Fibroblast of lung (primary cell): ENCODE measurements at regions not wholly inside any gene's neighbourhood (a gene's known extent, or its start where the extent isn't known, plus 50 kb on each side); places are given as distances from the start of the nearest gene placed in this dataset.

Source experiments
- DNase-seq, 2 donors: peaks; one replicate each; pipeline versions ENCODE4 v3.0.0 to v3.0.0-alpha.2; 2010; ENCODE audit warnings: low read depth in 2 of 2
- H2AFZ ChIP-seq: 2 replicates; pipeline ENCODE4 v1.5.1; 2012; ENCODE audit warnings: low read length, control low read depth, inconsistent platforms
- H3K27ac ChIP-seq: 2 replicates; pipeline ENCODE4 v1.5.1; 2011; ENCODE audit warnings: low read length, control low read depth; ENCODE audit not compliant: insufficient read depth
- H3K27me3 ChIP-seq: 2 replicates; pipeline ENCODE4 v1.5.1; 2011; ENCODE audit warnings: mild to moderate bottlenecking, low read length; ENCODE audit not compliant: control insufficient read depth, insufficient read depth
- H3K36me3 ChIP-seq: 2 replicates; pipeline ENCODE4 v1.5.1; 2011; ENCODE audit warnings: low read length; ENCODE audit not compliant: control insufficient read depth, insufficient read depth
- H3K4me1 ChIP-seq: 2 replicates; pipeline ENCODE4 v1.5.1; 2011; ENCODE audit warnings: low read length; ENCODE audit not compliant: control insufficient read depth, insufficient read depth; ENCODE audit errors: extremely low read depth
- H3K4me2 ChIP-seq: 2 replicates; pipeline ENCODE4 v1.5.1; 2011; ENCODE audit warnings: low read length, control low read depth; ENCODE audit not compliant: insufficient read depth; ENCODE audit errors: extremely low read depth
- H3K4me3 ChIP-seq, 4 experiments: fragments of 200-600 bp in 1 of 4; sonication (generic) in 1 of 4; replicated peaks in 1 of 4; 2 replicates each; pipeline ENCODE4 v1.5.1; 2011 to 2016; ENCODE audit warnings: low read length in 4 of 4, low read depth in 3 of 4, mild to moderate bottlenecking in 3 of 4, control low read depth in 2 of 4, inconsistent platforms in 1 of 4, mixed read lengths in 1 of 4; ENCODE audit not compliant: insufficient read depth in 1 of 4; ENCODE audit errors: control extremely low read depth in 1 of 4
- H3K79me2 ChIP-seq: 2 replicates; pipeline ENCODE4 v1.5.1; 2012; ENCODE audit warnings: mild to moderate bottlenecking, low read length, inconsistent platforms; ENCODE audit not compliant: control insufficient read depth, insufficient read depth
- H3K9ac ChIP-seq: 2 replicates; pipeline ENCODE4 v1.5.1; 2011; ENCODE audit warnings: mild to moderate bottlenecking, low read length, control low read depth; ENCODE audit not compliant: insufficient read depth
- H3K9me3 ChIP-seq: 2 replicates; pipeline ENCODE4 v1.5.1; 2012; ENCODE audit warnings: low read depth, low read length; ENCODE audit not compliant: control insufficient read depth, insufficient read depth
- H4K20me1 ChIP-seq: 2 replicates; pipeline ENCODE4 v1.5.1; 2011; ENCODE audit warnings: low read length; ENCODE audit not compliant: control insufficient read depth, insufficient read depth; ENCODE audit errors: extremely low read depth
- EZH2 ChIP-seq: IDR thresholded peaks from 2 replicates; pipeline ENCODE4 v1.5.1; 2012; ENCODE audit warnings: low read length, control low read depth, mild to moderate bottlenecking; ENCODE audit errors: missing control alignments
- TF ChIP-seq, protein P1 (sequence below), 2 donors: IDR thresholded peaks in 1 of 2; conservative IDR thresholded peaks in 1 of 2; 1 replicate in 1 of 2; 2 replicates in 1 of 2; pipeline ENCODE4 v1.5.1; 2011 to 2012; ENCODE audit warnings: low read length in 2 of 2, control low read depth in 1 of 2, inconsistent platforms in 1 of 2, low read depth in 1 of 2, mild to moderate bottlenecking in 1 of 2

DNA sequence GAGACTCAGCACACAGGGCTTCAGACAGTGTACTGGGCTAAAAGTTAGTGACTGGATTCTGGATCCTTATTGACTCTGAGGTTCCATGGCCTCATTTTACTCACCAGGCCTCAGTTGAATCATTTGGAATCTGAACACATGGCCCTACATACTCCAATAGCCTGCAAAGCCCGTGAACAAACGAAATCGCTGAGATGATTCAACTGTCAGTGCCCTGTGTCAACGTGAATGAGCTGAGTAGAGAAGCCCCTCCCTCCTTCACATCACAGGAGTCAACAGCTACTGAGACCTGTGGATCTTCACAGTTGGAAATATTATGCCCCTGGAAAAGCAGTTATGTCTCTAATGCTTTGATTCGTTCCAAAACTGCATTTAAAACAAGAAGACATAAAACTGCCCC is 429.3 kb downstream of the GADD45G start:
- Histone ChIP-seq H2AFZ (no peak overlapping the region), H3K36me3 (no peaks in the 10 kb centered on the region), H3K4me2 (no peak overlapping the region), H4K20me1 (no peaks in the 10 kb centered on the region), H3K4me3 (no peak overlapping the region), H3K9me3 (no peaks in the 10 kb centered on the region), H3K27me3 (no peaks in the 10 kb centered on the region), H3K9ac (no peak overlapping the region), H3K4me1 (no peaks in the 10 kb centered on the region), H3K79me2 (no peaks in the 10 kb centered on the region), H3K27ac (no peak overlapping the region)
- TF ChIP-seq, protein P1, sequence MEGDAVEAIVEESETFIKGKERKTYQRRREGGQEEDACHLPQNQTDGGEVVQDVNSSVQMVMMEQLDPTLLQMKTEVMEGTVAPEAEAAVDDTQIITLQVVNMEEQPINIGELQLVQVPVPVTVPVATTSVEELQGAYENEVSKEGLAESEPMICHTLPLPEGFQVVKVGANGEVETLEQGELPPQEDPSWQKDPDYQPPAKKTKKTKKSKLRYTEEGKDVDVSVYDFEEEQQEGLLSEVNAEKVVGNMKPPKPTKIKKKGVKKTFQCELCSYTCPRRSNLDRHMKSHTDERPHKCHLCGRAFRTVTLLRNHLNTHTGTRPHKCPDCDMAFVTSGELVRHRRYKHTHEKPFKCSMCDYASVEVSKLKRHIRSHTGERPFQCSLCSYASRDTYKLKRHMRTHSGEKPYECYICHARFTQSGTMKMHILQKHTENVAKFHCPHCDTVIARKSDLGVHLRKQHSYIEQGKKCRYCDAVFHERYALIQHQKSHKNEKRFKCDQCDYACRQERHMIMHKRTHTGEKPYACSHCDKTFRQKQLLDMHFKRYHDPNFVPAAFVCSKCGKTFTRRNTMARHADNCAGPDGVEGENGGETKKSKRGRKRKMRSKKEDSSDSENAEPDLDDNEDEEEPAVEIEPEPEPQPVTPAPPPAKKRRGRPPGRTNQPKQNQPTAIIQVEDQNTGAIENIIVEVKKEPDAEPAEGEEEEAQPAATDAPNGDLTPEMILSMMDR (conservative IDR thresholded peaks at IDR 0.05 in 1 of 2, IDR thresholded peaks at IDR 0.05 in 1 of 2; ENCODE audit: low read depth in 1 of 2, low read length in 2 of 2): no peak
- TF ChIP-seq EZH2: no peak
- DNase-seq: no peak

DNA sequence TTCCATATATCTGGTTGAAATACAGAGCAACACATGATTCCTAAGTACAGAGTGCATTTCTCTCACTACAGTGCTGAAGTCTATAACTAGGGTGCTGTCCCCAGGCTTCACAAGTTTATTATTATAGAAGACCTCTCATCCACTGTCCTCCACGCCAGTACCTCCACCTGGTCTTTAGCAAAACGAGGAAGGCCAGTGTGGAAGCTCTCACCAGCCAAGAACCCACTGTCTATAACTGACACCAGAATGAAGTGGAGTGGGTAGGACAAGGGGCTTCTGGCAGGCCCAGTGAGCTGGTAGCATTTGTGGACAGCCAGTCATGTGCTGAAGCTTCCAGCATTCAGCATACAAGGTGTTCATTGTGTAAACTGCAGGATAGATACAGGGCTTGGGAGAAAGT is 430.7 kb downstream of the GADD45G start:
- H3K36me3 ChIP-seq: no peaks in the 10 kb centered on the region
- no peaks in the 10 kb centered on the region for H3K79me2 ChIP-seq
- no peak overlapping the region for H3K9ac ChIP-seq
- H2AFZ ChIP-seq: no peak overlapping the region
- no peak for TF ChIP-seq EZH2
- TF ChIP-seq, protein P1 (conservative IDR thresholded peaks at IDR 0.05 in 1 of 2, IDR thresholded peaks at IDR 0.05 in 1 of 2; ENCODE audit: low read depth in 1 of 2, low read length in 2 of 2): no peak
- no peak overlapping the region for H3K4me2 ChIP-seq
- no peaks in the 10 kb centered on the region for H4K20me1 ChIP-seq
- H3K4me3 ChIP-seq: no peak overlapping the region
- DNase-seq: no peak
- H3K27ac ChIP-seq: no peak overlapping the region
- H3K9me3 ChIP-seq: no peaks in the 10 kb centered on the region
- no peaks in the 10 kb centered on the region for H3K27me3 ChIP-seq
- H3K4me1 ChIP-seq: no peaks in the 10 kb centered on the region

DNA sequence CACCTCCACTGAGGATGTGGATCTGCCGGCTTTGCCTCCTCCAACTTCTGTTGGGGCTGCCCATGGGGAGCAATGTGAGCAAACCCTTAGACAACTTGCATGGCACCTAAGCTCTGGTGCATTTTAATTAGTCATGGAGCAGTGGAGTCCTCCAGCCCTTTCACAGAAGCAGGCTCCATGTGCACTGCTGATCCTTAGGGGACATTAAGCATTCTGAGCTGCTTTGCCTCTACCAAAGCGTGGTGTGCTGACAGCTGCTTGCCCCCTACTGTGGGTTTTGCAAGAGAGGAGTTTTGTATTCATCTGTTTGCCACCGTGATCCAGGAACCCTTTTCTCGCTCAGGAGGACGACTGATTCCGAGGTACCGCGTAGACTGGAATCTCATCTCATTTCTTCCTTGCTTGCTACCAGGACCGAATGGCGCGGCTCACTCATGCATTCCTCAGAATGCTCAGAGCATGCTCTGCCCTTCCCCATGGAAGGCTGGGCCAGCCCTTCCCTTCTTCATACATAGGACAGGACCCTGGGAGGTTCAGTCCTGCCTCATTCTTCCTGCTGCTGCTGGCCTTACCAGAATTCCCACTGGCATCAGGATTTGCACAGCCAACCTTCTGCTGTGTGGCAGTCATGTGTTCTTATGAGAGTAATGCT is 432.5 kb downstream of the GADD45G start:
- Histone ChIP-seq H3K4me1 (no peaks in the 10 kb centered on the region), H3K27ac (no peak overlapping the region), H3K27me3 (no peaks in the 10 kb centered on the region), H3K4me2 (no peak overlapping the region), H3K36me3 (no peaks in the 10 kb centered on the region), H3K9ac (no peak overlapping the region), H4K20me1 (no peaks in the 10 kb centered on the region), H3K79me2 (no peaks in the 10 kb centered on the region), H2AFZ (no peak overlapping the region), H3K4me3 (no peak overlapping the region), H3K9me3 (no peaks in the 10 kb centered on the region)
- TF ChIP-seq EZH2: no peak
- TF ChIP-seq, protein P1 (conservative IDR thresholded peaks at IDR 0.05 in 1 of 2, IDR thresholded peaks at IDR 0.05 in 1 of 2; ENCODE audit: low read depth in 1 of 2, low read length in 2 of 2): no peak
- DNase-seq: no peak
